ENCODE measurements at regions not wholly inside any gene's neighbourhood (a gene's known extent, or its start where the extent isn't known, plus 50 kb on each side); places are given as distances from the start of the nearest gene placed in this dataset.

DNA sequence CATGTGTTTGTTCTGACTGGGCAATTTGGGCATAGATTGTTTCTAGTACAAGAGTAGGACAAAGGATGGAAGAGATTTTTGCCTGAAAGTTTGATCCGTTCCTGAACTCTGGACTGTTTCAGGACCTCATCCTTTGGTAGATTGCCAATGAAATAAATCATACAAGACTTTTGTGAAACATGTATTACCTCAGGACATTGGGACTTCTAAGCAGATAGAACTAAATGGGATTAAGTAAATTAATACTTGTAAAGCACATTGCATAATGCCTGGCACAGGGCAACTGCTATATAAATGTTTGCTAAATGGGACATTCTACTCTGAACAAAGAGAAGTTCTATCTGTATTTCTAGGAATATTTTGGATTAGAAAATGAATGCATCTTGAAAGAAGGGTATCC lies 164.8 kb upstream of the RPS6KA3 start:
- no peak for DNase-seq (ENCODE audit: low read depth)

DNA sequence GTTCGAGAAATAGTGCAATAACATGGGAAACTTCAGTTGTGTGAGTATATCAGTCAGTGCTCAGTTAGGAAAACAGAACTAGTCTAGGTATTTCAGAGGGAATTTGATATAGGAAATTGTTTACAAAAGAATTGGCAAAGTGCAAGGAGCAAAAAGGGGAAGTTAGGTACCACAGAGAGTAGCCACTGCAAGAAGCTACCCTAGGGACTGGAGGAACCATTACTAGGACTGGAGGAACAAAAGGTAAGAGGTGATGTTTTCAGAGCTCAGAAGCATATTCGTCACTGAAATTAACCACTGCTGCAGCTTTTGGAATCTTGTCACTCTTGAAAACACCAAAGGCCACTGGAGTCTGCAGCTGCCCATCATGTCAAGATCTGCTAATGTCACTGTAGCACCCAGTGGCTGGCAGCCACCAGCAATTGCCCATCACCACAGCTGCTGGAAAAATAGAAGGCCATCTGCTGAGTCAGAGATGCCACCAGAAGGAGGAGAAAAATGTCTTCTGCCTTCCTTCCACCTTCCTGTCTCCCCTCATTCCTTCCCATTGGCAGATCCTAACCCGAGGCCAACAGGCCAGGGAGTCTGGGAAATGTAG lies 160.6 kb upstream of the RPS6KA3 start:
- DNase-seq (ENCODE audit: low read depth) = no peak

DNA sequence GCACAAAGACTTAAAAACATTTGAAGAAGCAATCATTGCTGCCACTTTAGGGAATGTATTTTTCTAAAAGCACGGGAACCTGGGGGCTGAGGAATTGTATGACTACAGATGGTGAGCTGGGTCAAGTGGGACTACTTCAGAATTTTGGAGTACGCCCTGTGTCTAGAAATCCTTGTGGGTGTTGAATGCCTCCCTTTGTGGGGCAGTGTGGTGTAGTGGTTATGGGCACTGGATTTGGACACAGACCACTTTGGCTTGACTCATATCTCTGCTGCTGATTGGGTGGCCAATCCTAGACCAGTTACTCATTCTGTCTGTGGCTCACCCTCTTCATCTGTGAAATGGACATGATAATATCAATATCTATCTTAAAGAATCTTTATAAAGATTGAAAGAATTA lies 155.0 kb upstream of the RPS6KA3 start:
- DNase-seq (ENCODE audit: low read depth) = no peak

DNA sequence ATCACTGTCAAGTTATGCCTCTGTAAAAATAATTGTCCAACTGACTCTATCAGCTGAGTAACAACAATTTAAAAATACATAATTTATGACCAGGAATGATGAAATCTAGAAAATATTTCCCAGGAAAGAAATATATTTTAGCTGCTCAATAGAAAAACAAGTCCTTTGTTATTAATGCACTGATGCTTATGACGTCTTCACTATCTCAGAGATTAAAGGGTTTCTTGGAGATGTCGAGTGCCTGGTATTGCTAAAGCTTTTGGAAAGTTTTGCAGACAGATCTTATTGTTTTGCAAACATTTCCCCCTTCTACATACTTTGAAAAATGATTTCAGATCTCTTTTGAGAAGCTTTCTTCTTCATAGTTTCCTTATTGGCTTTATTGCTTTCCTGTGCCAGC lies 154.6 kb upstream of the RPS6KA3 start:
- no peak for DNase-seq (ENCODE audit: low read depth)

DNA sequence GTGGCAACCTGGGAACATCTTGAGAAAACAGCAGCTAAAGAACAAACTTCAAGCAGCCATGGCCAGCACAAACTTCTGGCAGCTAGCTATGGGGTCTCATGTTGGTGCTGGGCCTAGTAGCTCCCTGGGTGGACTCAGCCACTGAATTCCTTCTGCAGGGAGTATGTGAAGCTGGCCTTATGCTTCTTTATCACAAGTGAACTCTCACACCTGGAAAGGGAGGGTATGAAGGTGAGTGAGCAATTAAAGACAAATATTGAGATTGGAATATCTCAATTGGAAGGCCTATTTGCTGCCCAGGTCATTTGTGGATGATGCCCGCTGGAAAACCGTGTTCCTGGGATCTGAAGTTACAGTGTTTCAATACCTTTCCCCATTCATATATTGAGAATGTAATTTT lies 153.3 kb upstream of the RPS6KA3 start:
- DNase-seq (ENCODE audit: low read depth) = no peak

DNA sequence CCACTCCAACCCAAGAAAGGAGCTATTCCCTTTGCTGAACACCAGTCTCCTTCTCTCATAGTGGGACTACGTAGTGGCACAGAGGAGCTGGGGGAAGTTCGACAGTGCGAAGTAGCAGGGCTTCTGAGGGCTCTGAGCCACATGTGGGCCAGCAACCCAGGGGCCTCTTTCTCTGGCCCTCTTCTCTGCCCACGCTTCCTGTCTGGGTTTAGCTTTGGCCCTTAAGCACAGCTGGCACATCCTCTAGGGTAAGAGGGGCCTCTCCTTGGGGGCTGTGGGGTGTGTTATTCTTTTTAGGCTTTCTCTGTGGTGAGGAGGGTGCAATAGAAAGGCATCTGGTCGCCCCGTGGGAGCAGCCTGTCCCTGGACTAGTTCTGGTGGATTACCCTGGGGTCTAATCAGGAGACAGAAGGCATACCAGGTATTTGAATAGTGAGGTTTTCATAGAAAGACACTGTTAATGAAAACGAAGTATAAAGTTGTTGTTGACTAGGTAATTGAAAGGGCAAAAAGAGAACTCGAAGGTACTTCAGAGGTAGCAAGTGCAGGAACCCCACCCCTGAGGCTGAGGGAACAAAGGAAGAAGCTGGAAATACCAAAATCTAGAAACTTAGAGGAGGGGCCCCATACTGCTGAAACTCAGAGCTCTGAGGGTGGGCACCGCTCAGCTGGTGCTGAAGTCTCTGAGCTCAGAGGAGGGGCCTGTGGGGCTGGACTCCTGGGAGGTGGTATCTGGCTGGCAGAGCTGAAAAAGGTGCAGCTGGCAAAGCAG lies 151.9 kb upstream of the RPS6KA3 start:
- no peak for DNase-seq (ENCODE audit: low read depth)

DNA sequence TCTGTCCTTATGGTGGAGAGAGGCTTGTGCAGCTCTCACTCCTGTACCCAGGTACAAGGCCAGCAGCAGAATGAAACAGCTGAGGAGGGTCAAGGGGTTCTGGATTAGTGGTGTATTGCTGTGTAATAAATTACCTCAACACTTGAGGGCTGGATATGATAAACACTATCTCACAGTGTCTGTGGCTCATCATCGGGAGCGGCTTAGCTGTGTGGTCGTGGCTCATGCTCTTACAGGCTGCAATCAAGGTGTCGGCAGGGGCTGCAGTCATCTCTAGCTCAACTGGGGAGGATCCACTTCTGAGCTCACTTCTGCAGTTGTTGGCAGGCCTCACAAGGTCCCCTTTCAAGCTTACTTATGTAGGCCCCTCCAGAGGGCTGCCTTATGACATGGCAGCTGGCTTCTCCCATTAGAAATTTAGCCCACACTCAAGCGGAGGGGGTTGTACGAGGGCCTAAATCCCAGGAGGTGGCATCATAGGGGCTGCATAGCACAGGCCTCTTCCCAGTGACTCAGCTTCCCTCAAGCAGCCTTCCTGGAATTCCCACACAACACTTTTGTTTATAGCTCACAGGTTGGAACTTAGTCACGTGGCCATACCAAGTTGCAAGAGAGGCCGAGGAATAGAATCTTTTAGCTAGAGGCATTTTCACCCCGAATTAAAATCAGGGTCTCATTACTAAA lies 148.2 kb upstream of the RPS6KA3 start:
- no peak for DNase-seq (ENCODE audit: low read depth)

DNA sequence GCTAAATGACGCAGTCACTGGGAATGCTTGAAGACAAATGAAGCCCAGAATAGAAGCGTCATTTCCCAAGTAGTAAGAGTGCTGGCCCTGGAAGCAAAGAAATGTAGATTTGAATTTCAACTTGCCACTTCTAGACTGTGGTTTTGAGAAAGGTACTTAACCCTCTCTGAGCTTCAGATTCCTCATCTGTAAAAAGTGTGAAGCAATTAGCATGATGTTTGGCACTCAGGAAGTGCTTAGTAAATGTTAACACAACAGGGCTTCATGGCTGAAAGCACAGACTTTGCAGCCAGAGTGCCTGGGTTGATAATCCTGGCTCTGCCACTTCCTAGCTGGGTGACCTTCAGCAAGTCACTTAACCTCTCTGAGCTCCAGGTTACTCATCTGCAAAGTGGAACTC lies 147.4 kb upstream of the RPS6KA3 start:
- DNase-seq (ENCODE audit: low read depth) = no peak

DNA sequence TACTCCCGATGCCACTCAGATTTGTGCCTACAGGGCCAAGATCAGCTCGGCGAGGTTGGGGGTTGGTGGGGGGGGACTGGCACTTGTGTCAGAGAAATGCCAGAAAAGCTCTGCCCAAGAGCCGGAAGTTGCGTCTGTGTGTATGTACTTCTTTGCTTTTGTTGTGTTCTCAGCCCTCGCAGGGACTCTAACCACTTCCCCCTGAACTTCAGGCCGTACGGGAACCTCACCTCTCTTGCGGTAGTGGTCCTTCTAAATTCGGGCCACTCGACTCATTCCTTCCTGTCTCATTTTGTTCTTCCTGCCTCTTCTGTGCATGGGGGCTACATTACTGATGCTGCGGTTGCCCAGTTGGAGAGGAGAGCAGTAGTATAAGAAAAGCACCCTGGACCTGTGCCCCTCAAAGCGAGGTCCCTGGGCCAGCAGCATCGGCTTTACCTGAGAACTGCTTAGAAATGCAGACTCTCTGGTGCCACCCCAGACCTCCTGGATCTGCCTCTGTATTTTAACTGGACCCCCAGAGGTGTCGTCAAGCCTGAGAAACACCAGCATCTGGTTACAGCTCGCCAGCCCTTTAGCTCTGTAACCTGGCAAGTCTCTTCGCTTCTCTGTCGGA lies 146.3 kb upstream of the RPS6KA3 start:
- DNase-seq (ENCODE audit: low read depth) = peak; percentile 12

DNA sequence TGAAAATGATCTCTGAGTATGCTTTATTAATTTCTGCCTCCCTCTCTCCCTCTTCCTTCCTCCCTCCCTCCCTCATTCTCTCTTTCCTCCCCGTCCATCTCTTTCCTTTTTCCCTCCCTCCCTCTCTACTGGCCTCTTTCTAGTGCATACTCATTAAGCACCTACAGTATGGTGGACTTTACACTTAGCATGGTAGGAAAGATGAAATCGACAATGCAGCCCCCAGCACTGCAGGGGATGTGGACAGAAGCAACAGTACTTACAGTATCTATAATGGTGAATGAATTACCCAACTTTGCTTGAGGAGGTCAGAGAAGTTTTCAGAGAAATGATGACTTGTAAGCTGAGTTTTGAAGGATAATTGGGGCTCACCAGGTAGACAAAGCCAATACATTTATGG lies 143.8 kb upstream of the RPS6KA3 start:
- no peak for DNase-seq (ENCODE audit: low read depth)

DNA sequence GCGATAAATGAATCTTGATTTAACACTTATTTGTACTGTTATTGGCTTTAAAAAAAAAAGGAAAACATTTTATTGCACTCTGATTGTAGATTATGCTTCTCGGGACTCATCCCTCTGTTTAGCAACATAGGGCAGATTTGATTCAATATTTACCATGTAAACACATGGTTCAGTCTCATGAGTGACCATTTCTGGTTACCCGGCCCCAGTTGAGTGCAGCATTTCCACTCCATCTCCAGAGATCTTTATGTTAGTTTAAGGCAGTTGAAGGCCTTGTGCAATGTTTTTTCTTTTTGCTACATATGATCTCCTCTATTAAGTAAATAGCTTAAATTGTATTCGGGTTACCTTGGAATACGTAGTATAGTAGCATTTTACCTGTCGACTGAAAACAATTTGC lies 143.3 kb upstream of the RPS6KA3 start:
- DNase-seq (ENCODE audit: low read depth) = no peak

DNA sequence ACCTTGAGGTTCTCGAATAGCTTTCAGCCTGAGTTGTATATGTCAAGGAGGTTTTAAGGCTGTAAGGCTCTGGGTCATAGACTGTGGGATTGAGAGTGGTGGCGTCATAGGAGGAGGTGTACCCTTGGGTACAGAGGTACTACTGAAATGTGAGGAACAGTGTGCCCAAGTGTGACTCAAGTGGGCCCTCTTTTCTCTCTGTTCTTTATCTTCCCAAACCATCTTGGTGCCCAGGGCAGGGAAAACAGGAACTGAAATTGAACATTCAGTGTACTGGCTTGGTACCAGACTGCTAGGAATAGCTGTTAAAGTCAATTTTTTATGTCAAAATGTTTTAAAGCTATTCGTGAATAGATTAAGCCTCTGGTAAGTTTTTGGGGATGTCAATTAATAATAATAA lies 136.2 kb upstream of the RPS6KA3 start:
- no peak for DNase-seq (ENCODE audit: low read depth)

DNA sequence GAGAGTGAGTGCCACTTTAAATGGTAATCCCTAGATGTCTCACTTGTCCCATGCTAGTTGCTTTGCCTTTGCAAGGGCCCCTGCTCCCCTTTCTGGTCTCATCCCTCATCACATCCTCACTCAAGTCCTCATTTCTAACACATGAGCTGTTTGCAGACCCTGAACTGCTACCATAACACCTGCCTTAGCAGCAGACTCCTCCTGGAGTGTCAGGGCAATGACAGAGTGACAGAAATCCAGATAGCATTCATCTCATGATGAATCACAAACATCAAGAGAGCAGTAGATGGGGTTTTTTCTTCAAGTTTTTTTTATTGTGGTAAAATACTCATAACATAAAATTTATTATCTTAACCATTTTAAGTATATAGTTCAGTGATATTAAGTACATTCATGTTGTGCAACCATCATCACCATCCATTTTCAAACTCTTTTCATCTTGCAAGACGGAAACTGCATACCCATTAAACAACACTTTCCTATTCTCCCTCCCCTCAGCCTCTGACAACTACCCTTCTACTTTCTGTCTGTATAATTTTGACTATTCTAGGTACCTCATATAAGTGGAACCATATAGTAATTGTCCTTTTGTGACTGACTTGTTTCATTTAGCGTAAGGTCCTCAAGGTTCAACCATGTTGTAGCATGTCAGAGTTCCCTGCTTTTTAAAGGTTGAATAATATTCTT lies 133.2 kb upstream of the RPS6KA3 start:
- DNase-seq (ENCODE audit: low read depth) = no peak

DNA sequence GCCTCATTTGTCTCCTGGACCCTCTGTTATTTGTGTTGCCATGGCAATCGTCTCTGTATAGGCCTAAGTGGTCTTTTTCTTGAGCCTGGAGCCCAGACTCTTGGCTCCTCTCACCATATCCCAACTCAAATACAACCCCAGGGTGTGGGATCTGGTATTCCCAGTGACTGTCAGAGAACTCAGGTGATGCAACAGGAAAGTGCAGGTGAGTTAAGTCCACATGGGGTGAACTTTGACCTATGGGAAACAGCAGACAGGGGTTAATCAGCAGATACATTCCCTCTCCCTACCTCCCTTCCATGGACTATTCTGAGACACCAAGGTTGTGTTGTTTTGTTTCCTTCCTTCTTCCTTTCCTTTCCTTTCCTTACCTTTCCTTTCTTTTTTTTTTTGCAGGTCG lies 130.9 kb upstream of the RPS6KA3 start:
- no peak for DNase-seq (ENCODE audit: low read depth)

DNA sequence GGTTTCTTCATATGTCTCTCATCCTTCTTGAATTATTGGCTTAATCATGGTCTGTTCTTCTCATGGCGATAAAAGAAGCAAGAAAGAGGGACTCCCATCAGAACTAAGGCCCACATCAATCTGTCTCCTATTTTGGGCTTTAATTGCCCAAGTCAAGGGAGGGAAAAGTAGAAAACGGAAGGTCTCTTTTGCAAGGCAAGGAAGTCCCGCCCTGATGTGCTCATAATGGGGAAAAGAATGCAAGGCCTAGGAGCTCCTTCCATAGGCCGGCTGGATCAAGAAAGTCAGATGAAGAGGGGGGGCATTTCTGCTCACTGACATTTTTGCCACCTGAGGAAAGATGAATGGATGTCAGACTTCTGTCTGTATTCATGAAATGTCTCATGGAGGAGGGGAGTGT lies 127.7 kb upstream of the RPS6KA3 start:
- DNase-seq (ENCODE audit: low read depth) = no peak

DNA sequence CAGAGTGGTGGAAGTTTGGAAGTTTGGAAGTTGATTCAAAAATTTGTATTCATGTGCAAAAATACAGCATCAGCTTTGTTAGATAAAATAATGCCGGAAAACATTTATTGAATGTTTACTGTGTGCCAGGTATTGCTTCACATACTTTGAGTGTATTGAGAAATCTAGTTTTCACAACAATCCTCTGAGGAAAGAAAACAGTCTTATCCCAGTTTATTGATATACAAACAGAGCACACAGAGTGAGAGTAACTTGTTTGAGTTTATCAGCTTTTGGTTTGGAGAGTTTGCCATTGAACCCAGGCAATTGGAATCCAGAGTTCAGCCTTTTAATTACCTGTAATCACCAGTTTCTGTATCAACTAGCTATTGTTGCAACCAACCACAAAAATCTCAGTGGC lies 127.2 kb upstream of the RPS6KA3 start:
- no peak for DNase-seq (ENCODE audit: low read depth)

DNA sequence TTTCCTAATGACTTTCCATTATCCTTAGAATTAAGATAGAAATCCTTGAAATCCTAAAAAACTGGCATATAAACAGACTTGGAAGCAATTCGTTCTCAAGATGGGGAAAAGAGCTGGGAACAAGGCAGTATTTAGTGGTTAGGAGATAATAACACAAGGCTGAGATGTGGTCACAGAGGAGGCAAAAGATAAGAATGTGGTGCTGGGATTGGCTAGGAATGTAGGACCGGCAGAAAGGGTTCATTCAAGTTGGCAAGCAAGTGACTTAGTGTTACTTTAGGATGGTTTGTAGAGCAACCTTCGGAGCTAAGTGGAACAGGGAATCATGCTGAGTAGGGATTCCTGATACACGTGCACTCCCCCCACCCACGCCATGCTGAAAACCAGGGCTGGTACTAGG lies 121.9 kb upstream of the RPS6KA3 start:
- no peak for DNase-seq (ENCODE audit: low read depth)

DNA sequence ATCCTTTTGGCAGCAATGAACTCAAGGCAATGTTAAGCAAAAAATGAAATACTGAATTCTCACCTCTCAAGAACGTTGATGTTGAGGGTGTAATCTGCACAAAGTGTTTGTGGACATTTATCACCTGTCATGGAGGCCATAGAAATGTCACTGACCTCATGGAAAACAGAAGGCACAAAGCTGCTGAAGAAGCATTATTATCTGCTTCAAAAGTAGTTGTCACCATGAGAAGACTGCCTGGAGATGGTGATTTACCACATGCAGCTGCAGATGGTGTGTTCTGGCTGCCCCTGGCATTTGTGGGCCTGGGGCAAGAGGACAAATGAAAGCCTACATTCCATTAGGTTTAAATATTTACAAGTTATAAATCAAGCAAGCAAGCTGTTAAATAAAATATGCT lies 116.8 kb upstream of the RPS6KA3 start:
- no peak for DNase-seq (ENCODE audit: low read depth)

DNA sequence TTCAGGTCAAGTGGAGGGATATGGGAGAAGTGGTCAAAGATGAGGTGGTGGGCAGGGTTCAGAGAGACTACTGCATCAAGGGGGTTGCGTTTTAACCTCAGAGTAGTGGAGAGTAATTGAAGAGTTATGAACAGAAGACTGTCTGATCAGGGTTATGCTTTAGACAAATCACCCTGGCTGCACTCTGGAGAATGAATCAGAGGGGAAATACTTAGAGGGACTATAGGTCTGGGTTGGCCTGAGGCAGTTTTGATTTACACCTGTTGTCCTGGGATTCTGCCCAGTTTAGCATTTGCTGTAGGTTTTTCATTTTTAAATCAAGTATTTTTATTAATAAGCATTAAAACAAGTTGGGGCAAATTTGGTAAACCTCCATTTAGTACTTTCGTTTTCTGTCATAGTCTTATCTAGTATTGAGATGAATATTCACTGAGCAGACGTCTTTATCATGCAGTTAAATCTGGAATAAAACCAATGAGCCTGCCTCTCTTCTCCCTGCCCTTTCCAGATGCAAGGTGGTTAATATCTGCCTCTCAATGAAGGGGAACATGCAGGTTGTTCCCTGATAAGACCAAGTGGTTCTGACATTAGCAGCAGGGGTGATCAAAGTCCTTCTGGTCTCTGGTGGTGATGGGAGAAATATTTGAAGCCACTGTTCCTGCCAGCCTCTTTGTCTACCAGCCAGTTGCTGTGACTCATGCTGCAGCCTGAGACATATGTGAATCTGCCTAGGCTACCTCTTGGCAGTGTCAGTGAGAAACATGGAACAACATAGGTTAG lies 116.0 kb upstream of the RPS6KA3 start:
- no peak for DNase-seq (ENCODE audit: low read depth)

DNA sequence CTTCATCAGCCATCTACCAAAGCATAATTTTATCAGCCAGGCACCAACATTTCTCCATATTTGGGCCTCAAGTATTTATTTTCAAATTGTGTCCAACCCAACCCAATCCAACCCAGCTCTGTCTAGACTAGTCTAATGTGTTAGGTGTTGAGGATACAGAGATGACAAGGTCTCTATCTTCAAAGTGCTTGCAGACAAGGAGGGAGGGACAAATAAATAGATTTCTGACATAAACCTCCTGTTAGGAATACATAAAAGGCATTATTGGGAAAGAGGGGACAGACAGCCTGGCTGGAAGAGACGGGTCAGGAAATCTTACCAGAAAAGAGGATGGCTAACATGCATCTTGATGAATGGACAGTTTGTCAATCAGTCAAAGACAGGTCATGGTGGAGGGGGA lies 115.4 kb upstream of the RPS6KA3 start:
- DNase-seq (ENCODE audit: low read depth) = no peak

DNA sequence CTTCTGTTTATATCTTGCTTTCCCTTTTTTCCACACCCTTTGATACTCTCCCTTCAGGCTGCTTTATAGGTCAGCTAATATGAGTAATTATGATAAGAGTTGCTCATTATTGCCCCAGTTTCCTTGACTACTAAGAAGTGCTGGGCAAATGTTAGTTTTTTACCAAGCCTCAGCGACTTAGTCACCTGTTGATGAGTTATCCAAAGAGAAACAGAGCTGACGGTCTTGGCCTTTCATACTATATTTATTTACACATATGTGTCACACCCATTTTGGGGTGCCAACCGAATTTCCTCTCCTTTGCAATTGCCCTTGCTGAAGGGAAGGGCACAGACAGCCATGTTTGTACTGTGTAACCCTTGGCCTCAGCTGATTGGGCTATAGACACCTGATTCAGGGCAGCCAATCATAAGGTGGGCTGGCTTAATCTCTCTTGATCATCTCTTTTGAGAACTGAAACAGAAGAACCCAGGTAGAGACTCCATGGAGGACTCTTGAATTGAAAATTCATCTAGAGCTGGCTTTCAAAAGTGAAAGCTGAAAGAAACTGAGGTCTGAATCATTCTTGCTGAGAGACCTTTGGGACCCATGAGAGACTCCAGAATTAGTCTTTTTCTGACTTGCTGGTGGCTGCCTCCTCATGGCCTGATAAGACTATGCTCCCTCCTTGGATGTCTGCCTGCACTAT lies 111.7 kb upstream of the RPS6KA3 start:
- no peak for DNase-seq (ENCODE audit: low read depth)
